ENCODE measurements at regions not wholly inside any gene's neighbourhood (a gene's known extent, or its start where the extent isn't known, plus 50 kb on each side); places are given as distances from the start of the nearest gene placed in this dataset.

- DNase-seq (ENCODE audit: low spot score), result no peak
- POLR2A ChIA-PET (ENCODE audit: low non-redundant PET), result no interaction called here
- TF ChIP-seq CTCF (conservative IDR thresholded peaks at IDR 0.05; ENCODE audit: low read depth), result no peak
- no peak overlapping the region for H3K27ac ChIP-seq
- CTCF ChIA-PET, result interaction anchor here (0.8 kb wide), 1 partner anchor 170 kb away, joined by 3 read pairs; no protein-coding TSS in a partner anchor
Observed at GRCh38 chr6:1055015-1055921, 256.6 kb upstream of the FOXQ1 start.

- no peak for TF ChIP-seq CTCF (conservative IDR thresholded peaks at IDR 0.05; ENCODE audit: low read depth)
- DNase-seq (ENCODE audit: low spot score), result no peak
- H3K27ac ChIP-seq, result no peak overlapping the region
- ChIA-PET POLR2A (ENCODE audit: low non-redundant PET) (no interaction called here), CTCF (interaction anchor here (0.8 kb wide), 1 partner anchor 170 kb away, joined by 3 read pairs; no protein-coding TSS in a partner anchor)
Observed at GRCh38 chr6:1054653-1055014, 257.3 kb upstream of the FOXQ1 start.

- DNase-seq (ENCODE audit: low spot score), result no peak
- no peak overlapping the region for H3K27ac ChIP-seq
- no peak for TF ChIP-seq CTCF (conservative IDR thresholded peaks at IDR 0.05; ENCODE audit: low read depth)
- POLR2A ChIA-PET (ENCODE audit: low non-redundant PET), result no interaction called here
- CTCF ChIA-PET, result no interaction called here
Observed at GRCh38 chr6:1053586-1053985, 258.3 kb upstream of the FOXQ1 start.

GRCh38 chr6:1052262-1052661 lies 259.6 kb upstream of the FOXQ1 start:
- CTCF ChIA-PET, result interaction anchor here (0.6 kb wide), 1 partner anchor 21 kb away, joined by 3 read pairs; no protein-coding TSS in a partner anchor
- no peak for DNase-seq (ENCODE audit: low spot score)
- H3K27ac ChIP-seq, result no peak overlapping the region
- TF ChIP-seq CTCF (conservative IDR thresholded peaks at IDR 0.05; ENCODE audit: low read depth), result no peak
- POLR2A ChIA-PET (ENCODE audit: low non-redundant PET), result no interaction called here

- CTCF ChIA-PET, result no interaction called here
- POLR2A ChIA-PET (ENCODE audit: low non-redundant PET), result no interaction called here
- H3K27ac ChIP-seq, result no peak overlapping the region
- no peak for DNase-seq (ENCODE audit: low spot score)
- TF ChIP-seq CTCF (conservative IDR thresholded peaks at IDR 0.05; ENCODE audit: low read depth), result no peak
Observed at GRCh38 chr6:1049900-1050299, 262.0 kb upstream of the FOXQ1 start.

GRCh38 chr6:1049170-1049569 lies 262.7 kb upstream of the FOXQ1 start:
- no peak for TF ChIP-seq CTCF (conservative IDR thresholded peaks at IDR 0.05; ENCODE audit: low read depth)
- DNase-seq (ENCODE audit: low spot score), result no peak
- ChIA-PET POLR2A (ENCODE audit: low non-redundant PET) (no interaction called here), CTCF (interaction anchor here (0.6 kb wide), 1 partner anchor 199 kb away, joined by 3 read pairs; no protein-coding TSS in a partner anchor)
- no peak overlapping the region for H3K27ac ChIP-seq

Data from RWPE1 (cell line).